ENCODE measurements at regions not wholly inside any gene's neighbourhood (a gene's known extent, or its start where the extent isn't known, plus 50 kb on each side); places are given as distances from the start of the nearest gene placed in this dataset.
"Not testable (repeated sequence)": the region's sequence is repeated elsewhere in the genome, so short reads cannot be mapped to it uniquely, and the experiment has no call there.

GRCh38 chr1:83315446-83315845 lies 683.5 kb downstream of the TTLL7 start:
- H3K27ac ChIP-seq (ENCODE audit: control insufficient read depth, insufficient read depth); FAIRE-seq; H3K4me2 ChIP-seq (ENCODE audit: control insufficient read depth, insufficient read depth); RAD21 ChIA-PET (ENCODE audit: unreplicated experiment); SMC1A ChIA-PET (ENCODE audit: uncharacterized antibody, unreplicated experiment); intact Hi-C loops (cut with micrococcal nuclease; ENCODE audit: unreplicated experiment); POLR2A ChIA-PET; H3K4me3 ChIP-seq; CTCF ChIA-PET; ATAC-seq; H2AFZ ChIP-seq (ENCODE audit: control insufficient read depth, low read depth, low read length); H3K9ac ChIP-seq (ENCODE audit: control insufficient read depth, insufficient read depth, low read length); H3K9me3 ChIP-seq (replicated peaks; ENCODE audit: control insufficient read depth, insufficient read depth, low read length); H3K4me1 ChIP-seq (ENCODE audit: control insufficient read depth, insufficient read depth, low read length); in situ Hi-C loops (cut with MboI); H3K27me3 ChIP-seq (replicated peaks in 1 of 2; ENCODE audit: control insufficient read depth in 2 of 2, insufficient read depth in 2 of 2, low read length in 1 of 2); H3K79me2 ChIP-seq (ENCODE audit: control insufficient read depth, insufficient read depth, low read length); H4K20me1 ChIP-seq (ENCODE audit: control insufficient read depth, insufficient read depth); BruUV-seq (replicated peaks); H3K36me3 ChIP-seq (ENCODE audit: control insufficient read depth in 2 of 2, insufficient read depth in 2 of 2, low read length in 1 of 2); DNase-seq (ENCODE audit: low read depth, low spot score): not testable (repeated sequence)
- WGBS (ENCODE audit: insufficient coverage, insufficient replicate concordance, low lambda C conversion rate, missing lambda C conversion rate) = 11% methylated on average over 1 of the region's 1 CpG

- POLR2A ChIA-PET; H3K4me3 ChIP-seq; H3K79me2 ChIP-seq (ENCODE audit: control insufficient read depth, insufficient read depth, low read length); H3K9ac ChIP-seq (ENCODE audit: control insufficient read depth, insufficient read depth, low read length); H3K36me3 ChIP-seq (ENCODE audit: control insufficient read depth in 2 of 2, insufficient read depth in 2 of 2, low read length in 1 of 2); BruUV-seq (replicated peaks); H3K9me3 ChIP-seq (replicated peaks; ENCODE audit: control insufficient read depth, insufficient read depth, low read length); H2AFZ ChIP-seq (ENCODE audit: control insufficient read depth, low read depth, low read length); H3K4me2 ChIP-seq (ENCODE audit: control insufficient read depth, insufficient read depth); H3K4me1 ChIP-seq (ENCODE audit: control insufficient read depth, insufficient read depth, low read length); CTCF ChIA-PET; in situ Hi-C loops (cut with MboI); H3K27ac ChIP-seq (ENCODE audit: control insufficient read depth, insufficient read depth); H4K20me1 ChIP-seq (ENCODE audit: control insufficient read depth, insufficient read depth); ATAC-seq; FAIRE-seq; DNase-seq (ENCODE audit: low read depth, low spot score); H3K27me3 ChIP-seq (replicated peaks in 1 of 2; ENCODE audit: control insufficient read depth in 2 of 2, insufficient read depth in 2 of 2, low read length in 1 of 2): not testable (repeated sequence)
- intact Hi-C loops (cut with micrococcal nuclease; ENCODE audit: unreplicated experiment) = loop anchor here (5.0 kb wide), 1 partner anchor 187 kb away; no protein-coding TSS in a partner anchor
- WGBS (ENCODE audit: insufficient coverage, insufficient replicate concordance, low lambda C conversion rate, missing lambda C conversion rate) = 95% methylated on average over 1 of the region's 1 CpG
- RAD21 ChIA-PET (ENCODE audit: unreplicated experiment) = interaction anchor here (0.6 kb wide), 1 partner anchor 332 kb away, joined by 3 read pairs; no protein-coding TSS in a partner anchor
- SMC1A ChIA-PET (ENCODE audit: uncharacterized antibody, unreplicated experiment) = interaction anchor here (0.6 to 1.4 kb wide), 2 partner anchors 188 to 592 kb away, joined by 3 to 4 read pairs; no protein-coding TSS in a partner anchor
Measured at GRCh38 chr1:83310161-83310560, 688.8 kb downstream of the TTLL7 start.

- DNase-seq (ENCODE audit: low read depth, low spot score); intact Hi-C loops (cut with micrococcal nuclease; ENCODE audit: unreplicated experiment); in situ Hi-C loops (cut with MboI); H3K4me1 ChIP-seq (ENCODE audit: control insufficient read depth, insufficient read depth, low read length); BruUV-seq (replicated peaks); H3K36me3 ChIP-seq (ENCODE audit: control insufficient read depth in 2 of 2, insufficient read depth in 2 of 2, low read length in 1 of 2); H3K27me3 ChIP-seq (replicated peaks in 1 of 2; ENCODE audit: control insufficient read depth in 2 of 2, insufficient read depth in 2 of 2, low read length in 1 of 2); H3K79me2 ChIP-seq (ENCODE audit: control insufficient read depth, insufficient read depth, low read length); H3K4me2 ChIP-seq (ENCODE audit: control insufficient read depth, insufficient read depth); H3K4me3 ChIP-seq; H3K27ac ChIP-seq (ENCODE audit: control insufficient read depth, insufficient read depth); H2AFZ ChIP-seq (ENCODE audit: control insufficient read depth, low read depth, low read length); H4K20me1 ChIP-seq (ENCODE audit: control insufficient read depth, insufficient read depth); POLR2A ChIA-PET; H3K9ac ChIP-seq (ENCODE audit: control insufficient read depth, insufficient read depth, low read length); H3K9me3 ChIP-seq (replicated peaks; ENCODE audit: control insufficient read depth, insufficient read depth, low read length); RAD21 ChIA-PET (ENCODE audit: unreplicated experiment); SMC1A ChIA-PET (ENCODE audit: uncharacterized antibody, unreplicated experiment): not testable (repeated sequence)
- CTCF ChIA-PET = interaction anchor here (1.6 kb wide), 1 partner anchor 188 kb away, joined by 3 read pairs; no protein-coding TSS in a partner anchor
- WGBS (ENCODE audit: insufficient coverage, insufficient replicate concordance, low lambda C conversion rate, missing lambda C conversion rate) = 0% methylated on average over 2 of the region's 2 CpGs
- ATAC-seq = peak; percentile 71
- FAIRE-seq = peak; percentile 7
- TF ChIP-seq, protein P1, sequence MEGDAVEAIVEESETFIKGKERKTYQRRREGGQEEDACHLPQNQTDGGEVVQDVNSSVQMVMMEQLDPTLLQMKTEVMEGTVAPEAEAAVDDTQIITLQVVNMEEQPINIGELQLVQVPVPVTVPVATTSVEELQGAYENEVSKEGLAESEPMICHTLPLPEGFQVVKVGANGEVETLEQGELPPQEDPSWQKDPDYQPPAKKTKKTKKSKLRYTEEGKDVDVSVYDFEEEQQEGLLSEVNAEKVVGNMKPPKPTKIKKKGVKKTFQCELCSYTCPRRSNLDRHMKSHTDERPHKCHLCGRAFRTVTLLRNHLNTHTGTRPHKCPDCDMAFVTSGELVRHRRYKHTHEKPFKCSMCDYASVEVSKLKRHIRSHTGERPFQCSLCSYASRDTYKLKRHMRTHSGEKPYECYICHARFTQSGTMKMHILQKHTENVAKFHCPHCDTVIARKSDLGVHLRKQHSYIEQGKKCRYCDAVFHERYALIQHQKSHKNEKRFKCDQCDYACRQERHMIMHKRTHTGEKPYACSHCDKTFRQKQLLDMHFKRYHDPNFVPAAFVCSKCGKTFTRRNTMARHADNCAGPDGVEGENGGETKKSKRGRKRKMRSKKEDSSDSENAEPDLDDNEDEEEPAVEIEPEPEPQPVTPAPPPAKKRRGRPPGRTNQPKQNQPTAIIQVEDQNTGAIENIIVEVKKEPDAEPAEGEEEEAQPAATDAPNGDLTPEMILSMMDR (IDR thresholded peaks at IDR 0.05 in 2 of 3, conservative IDR thresholded peaks at IDR 0.05 in 1 of 3; ENCODE audit: control insufficient read depth in 2 of 3, extremely low read depth in 1 of 3, insufficient read depth in 1 of 3, low read depth in 3 of 3, low read length in 3 of 3) = 0 out of 6 replicates have a peak, but pooled peaks of 2 of the 3 experiments have one; percentile 3 to 17
- peak; percentile 8; the same call in 1 of the 2 replicates for TF ChIP-seq SMC3 (IDR thresholded peaks at IDR 0.05; ENCODE audit: borderline replicate concordance, low read length)
- peak; percentile 43 for TF ChIP-seq RAD21 (IDR thresholded peaks at IDR 0.05; ENCODE audit: insufficient read depth, low read depth, low read length)
Measured at GRCh38 chr1:83309035-83309434, 689.9 kb downstream of the TTLL7 start.
